ENCODE measurements at regions not wholly inside any gene's neighbourhood (a gene's known extent, or its start where the extent isn't known, plus 50 kb on each side); places are given as distances from the start of the nearest gene placed in this dataset.

GRCh38 chr1:55812281-55812680 lies 597.1 kb upstream of the USP24 start:
- intact Hi-C loops (cut with DNase I; ENCODE audit: low total_unique reads): no loop called here
- H3K4me3 ChIP-seq: no peak overlapping the region
- no peak overlapping the region for H3K27ac ChIP-seq
- no peaks in the 10 kb centered on the region for H3K27me3 ChIP-seq (replicated peaks in 1 of 7)
- H3K4me1 ChIP-seq: peaks cover 0 to 8% (median 0%) of the 10 kb centered on the region in 6 donors
- TF ChIP-seq POLR2AphosphoS5 (IDR thresholded peaks at IDR 0.05): no peak
- no peaks in the 10 kb centered on the region for H3K36me3 ChIP-seq
- H3K9me3 ChIP-seq: peaks cover 0 to 16% (median 6%) of the 10 kb centered on the region in 8 donors
- no peak for DNase-seq

- H3K9me3 ChIP-seq: peaks cover 0 to 22% (median 6%) of the 10 kb centered on the region in 8 donors
- TF ChIP-seq POLR2AphosphoS5 (IDR thresholded peaks at IDR 0.05) (no peak), CTCF (IDR thresholded peaks at IDR 0.05 in 8 of 11, conservative IDR thresholded peaks at IDR 0.05 in 3 of 11) (no peak), POLR2A (IDR thresholded peaks at IDR 0.05) (no peak)
- intact Hi-C loops (cut with DNase I; ENCODE audit: low total_unique reads): no loop called here
- WGBS, 5 donors: 93 to 99% (median 96%) methylated on average over 1 of the region's 1 CpG
- no peak overlapping the region for H3K4me3 ChIP-seq
- H3K27me3 ChIP-seq (replicated peaks in 1 of 7): no peaks in the 10 kb centered on the region
- H3K36me3 ChIP-seq: no peaks in the 10 kb centered on the region
- DNase-seq: no peak
- H3K4me1 ChIP-seq: no peaks in the 10 kb centered on the region
- H3K27ac ChIP-seq: no peak overlapping the region
Observed at GRCh38 chr1:55808263-55808662, 593.1 kb upstream of the USP24 start.

GRCh38 chr1:55803429-55803828 lies 588.3 kb upstream of the USP24 start:
- TF ChIP-seq POLR2A (IDR thresholded peaks at IDR 0.05) (no peak), CTCF (IDR thresholded peaks at IDR 0.05 in 8 of 11, conservative IDR thresholded peaks at IDR 0.05 in 3 of 11) (no peak), POLR2AphosphoS5 (IDR thresholded peaks at IDR 0.05) (no peak)
- DNase-seq: no peak
- Histone ChIP-seq H3K4me1 (no peaks in the 10 kb centered on the region), H3K9me3 (peaks cover 0 to 27% (median 4%) of the 10 kb centered on the region in 8 donors), H3K4me3 (no peak overlapping the region), H3K27ac (no peak overlapping the region), H3K36me3 (no peaks in the 10 kb centered on the region), H3K27me3 (replicated peaks in 1 of 7) (no peaks in the 10 kb centered on the region)
- 46 to 81% (median 71%) methylated on average over 2 of the region's 2 CpGs for whole genome bisulfite sequencing, 5 donors
- intact Hi-C loops (cut with DNase I; ENCODE audit: low total_unique reads): no loop called here

- DNase-seq: no peak
- Histone ChIP-seq H3K4me1 (no peaks in the 10 kb centered on the region), H3K36me3 (no peaks in the 10 kb centered on the region), H3K9me3 (peaks cover 0 to 12% (median 1%) of the 10 kb centered on the region in 8 donors), H3K27ac (no peak overlapping the region), H3K4me3 (no peak overlapping the region), H3K27me3 (replicated peaks in 1 of 7) (no peaks in the 10 kb centered on the region)
- TF ChIP-seq POLR2AphosphoS5 (IDR thresholded peaks at IDR 0.05): no peak
- no peak for TF ChIP-seq POLR2A (IDR thresholded peaks at IDR 0.05)
- no peak for TF ChIP-seq CTCF (IDR thresholded peaks at IDR 0.05 in 8 of 11, conservative IDR thresholded peaks at IDR 0.05 in 3 of 11)
- 63 to 86% (median 80%) methylated on average over 2 of the region's 2 CpGs for WGBS, 5 donors
- intact Hi-C loops (cut with DNase I; ENCODE audit: low total_unique reads): no loop called here
Observed at GRCh38 chr1:55801481-55801880, 586.3 kb upstream of the USP24 start.

- Histone ChIP-seq H3K9me3 (peaks cover 0 to 12% (median 1%) of the 10 kb centered on the region in 8 donors), H3K27ac (no peak overlapping the region), H3K4me1 (no peaks in the 10 kb centered on the region), H3K4me3 (no peak overlapping the region), H3K27me3 (replicated peaks in 1 of 7) (no peaks in the 10 kb centered on the region), H3K36me3 (no peaks in the 10 kb centered on the region)
- no peak for DNase-seq
- WGBS, 5 donors: 69 to 97% (median 88%) methylated on average over 1 of the region's 1 CpG
- TF ChIP-seq POLR2A (IDR thresholded peaks at IDR 0.05): no peak
- intact Hi-C loops (cut with DNase I; ENCODE audit: low total_unique reads): no loop called here
Observed at GRCh38 chr1:55800503-55800902, 585.3 kb upstream of the USP24 start.
